B cell (primary cell): ENCODE measurements at regions not wholly inside any gene's neighbourhood (a gene's known extent, or its start where the extent isn't known, plus 50 kb on each side); places are given as distances from the start of the nearest gene placed in this dataset.

ENCODE experiments used
- ATAC-seq: fragments of 200-7000 bp; cut with Tn5 transposase; one replicate; pipeline ENCODE4 v1.10.0; 2021; ENCODE audit warnings: low read depth, mild to moderate bottlenecking, moderate number of reproducible peaks, moderate library complexity
- CTCF ChIA-PET: fragments of 350-600 bp; sonication (Branson Sonifier 250); formaldehyde crosslinking; loops from one replicate; lab custom pipeline; 2021; ENCODE audit warnings: antibody characterized with exemption, inconsistent platforms; lab: Charles Lee
- POLR2A ChIA-PET: fragments of 350-600 bp; sonication (Branson Sonifier 250); formaldehyde crosslinking; loops from one replicate; lab custom pipeline; 2021; ENCODE audit warnings: antibody characterized with exemption; lab: Charles Lee
- DNase-seq: peaks from one replicate; pipeline ENCODE4 v3.0.0; 2013
- H2AFZ ChIP-seq: 2 replicates; pipeline ENCODE4 v1.6.1; 2012; ENCODE audit warnings: mild to moderate bottlenecking, low read depth, low read length; ENCODE audit not compliant: insufficient read depth, poor library complexity, severe bottlenecking
- H3K27ac ChIP-seq, 2 donors: 1 replicate in 1 of 2; 2 replicates in 1 of 2; pipeline ENCODE4 v1.5.1; 2012 to 2013; ENCODE audit warnings: low read length in 2 of 2, mild to moderate bottlenecking in 2 of 2, moderate library complexity in 1 of 2
- H3K27me3 ChIP-seq, 4 experiments: fragments of 200-600 bp in 1 of 4; sonication (generic) in 1 of 4; replicated peaks in 1 of 4; 1 replicate in 2 of 4; 2 replicates in 2 of 4; pipeline versions ENCODE4 v1.6.1 to v1.7.0; 2013 to 2016; ENCODE audit warnings: low read length in 3 of 4, mild to moderate bottlenecking in 2 of 4, mixed read lengths in 1 of 4, moderate library complexity in 1 of 4; ENCODE audit not compliant: insufficient read depth in 4 of 4, control insufficient read depth in 3 of 4; ENCODE audit errors: control extremely low read depth in 1 of 4
- H3K36me3 ChIP-seq, 2 experiments: replicated peaks in 1 of 2; 1 replicate in 1 of 2; 2 replicates in 1 of 2; pipeline versions ENCODE4 v1.6.1 to v1.7.1; 2013; ENCODE audit warnings: low read length in 1 of 2; ENCODE audit not compliant: insufficient read depth in 2 of 2, control insufficient read depth in 1 of 2; ENCODE audit errors: control extremely low read depth in 1 of 2, extremely low read depth in 1 of 2
- H3K4me1 ChIP-seq, 2 donors: fragments of 200-600 bp in 1 of 2; sonication (generic) in 1 of 2; 1 replicate in 1 of 2; 2 replicates in 1 of 2; pipeline versions ENCODE4 v1.5.1 to v1.6.1; 2013 to 2017; ENCODE audit warnings: low read length in 2 of 2; ENCODE audit not compliant: control insufficient read depth in 2 of 2, insufficient read depth in 2 of 2
- H3K4me2 ChIP-seq: replicated peaks from 2 replicates; pipeline ENCODE3; 2012; ENCODE audit warnings: mild to moderate bottlenecking, low read depth, low read length; ENCODE audit not compliant: poor library complexity, severe bottlenecking
- H3K4me3 ChIP-seq, 5 experiments: fragments of 200-600 bp in 1 of 5; sonication (generic) in 1 of 5; 1 replicate in 3 of 5; 2 replicates in 2 of 5; pipeline versions ENCODE4 v1.5.1 to v1.7.0; 2011 to 2016; ENCODE audit warnings: low read length in 4 of 5, mild to moderate bottlenecking in 4 of 5, low read depth in 2 of 5, control low read depth in 1 of 5, moderate library complexity in 1 of 5; ENCODE audit not compliant: insufficient read depth in 1 of 5; ENCODE audit errors: control extremely low read depth in 1 of 5, extremely low read depth in 1 of 5
- H3K79me2 ChIP-seq: fragments of 200-600 bp; sonication (generic); one replicate; pipeline ENCODE4 v1.6.0; 2016; ENCODE audit warnings: low read length; ENCODE audit not compliant: control insufficient read depth, insufficient read depth
- H3K9ac ChIP-seq: fragments of 200-600 bp; sonication (generic); 2 replicates; pipeline ENCODE4 v1.6.1; 2017; ENCODE audit warnings: mild to moderate bottlenecking, low read length, moderate library complexity
- H3K9me3 ChIP-seq, 3 donors: one replicate each; pipeline versions ENCODE4 v1.6.1 to v1.7.1; 2013; ENCODE audit warnings: low read length in 2 of 3; ENCODE audit not compliant: control insufficient read depth in 2 of 3, insufficient read depth in 1 of 3; ENCODE audit errors: control extremely low read depth in 1 of 3
- H4K20me1 ChIP-seq: 2 replicates; pipeline ENCODE4 v1.6.0; 2012; ENCODE audit warnings: mild to moderate bottlenecking, low read length; ENCODE audit not compliant: insufficient read depth, control insufficient read depth, poor library complexity, severe bottlenecking
- H3K27ac Mint-ChIP-seq: one replicate; pipeline ENCODE4 v1.8.0; 2021; ENCODE audit warnings: mixed read lengths
- H3K27me3 Mint-ChIP-seq: one replicate; pipeline ENCODE4 v1.8.0; 2021; ENCODE audit warnings: mixed read lengths
- H3K4me1 Mint-ChIP-seq: one replicate; pipeline ENCODE4 v1.8.0; 2021; ENCODE audit warnings: mixed read lengths
- H3K4me3 Mint-ChIP-seq: one replicate; pipeline ENCODE4 v1.8.0; 2021; ENCODE audit warnings: mixed read lengths
- H3K9me3 Mint-ChIP-seq: one replicate; pipeline ENCODE4 v1.8.0; 2022; ENCODE audit warnings: mixed read lengths; ENCODE audit not compliant: insufficient read depth
- EZH2 ChIP-seq: IDR thresholded peaks from 2 replicates; pipeline ENCODE4 v1.6.1; 2012; ENCODE audit warnings: borderline replicate concordance, low read depth, mild to moderate bottlenecking, moderate library complexity, low read length; ENCODE audit not compliant: insufficient read depth, poor library complexity, severe bottlenecking
- WGBS: methylation state at CpG from one replicate; pipeline ENCODE4 v1.1.5; 2013; ENCODE audit warnings: missing lambda C conversion rate; ENCODE audit not compliant: insufficient coverage; 5-methylcytosine and 5-hydroxymethylcytosine counted together
- intact Hi-C: fragments of 100-400 bp; cut with micrococcal nuclease; formaldehyde crosslinking; loops from one replicate; pipeline ENCODE4 v1.10.0; 2022
- TF ChIP-seq, protein P1 (sequence below): fragments of 200-600 bp; IDR thresholded peaks from one replicate; pipeline ENCODE4 v1.8.0; 2022; ENCODE audit warnings: antibody characterized with exemption, mild to moderate bottlenecking

DNA sequence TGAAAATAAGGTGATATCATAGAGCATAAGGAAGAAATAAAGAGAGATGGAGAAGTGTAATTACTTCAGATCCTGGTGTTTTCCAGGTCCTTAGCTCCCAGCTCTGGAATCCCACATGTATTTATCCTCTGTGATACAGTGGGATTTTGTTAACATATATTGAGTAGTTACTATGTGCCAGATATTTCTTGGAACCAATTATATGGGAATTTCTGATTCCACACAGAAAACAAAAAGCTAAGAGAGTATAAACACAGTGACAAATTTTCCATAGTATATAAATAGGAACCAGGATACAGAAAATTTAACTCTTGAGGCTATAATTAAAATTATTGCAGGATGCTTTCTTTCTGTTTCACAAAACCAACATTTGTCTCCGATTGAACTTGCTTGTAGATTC is 1067.5 kb downstream of the PCDH7 start:
- no peaks in the 10 kb centered on the region for H3K4me1 Mint-ChIP-seq
- no peak overlapping the region for H3K4me2 ChIP-seq
- H2AFZ ChIP-seq, result no peak overlapping the region
- H3K79me2 ChIP-seq, result no peaks in the 10 kb centered on the region
- DNase-seq, result no peak
- H3K9me3 Mint-ChIP-seq, result no peaks in the 10 kb centered on the region
- no peaks in the 10 kb centered on the region for H4K20me1 ChIP-seq
- H3K27ac ChIP-seq, result no peak overlapping the region
- CTCF ChIA-PET, result no interaction called here
- H3K27me3 Mint-ChIP-seq, result no peaks in the 10 kb centered on the region
- no peak overlapping the region for H3K9ac ChIP-seq
- no peak overlapping the region for H3K27ac Mint-ChIP-seq
- POLR2A ChIA-PET, result no interaction called here
- no peak for ATAC-seq
- no peak for TF ChIP-seq EZH2
- TF ChIP-seq, protein P1, sequence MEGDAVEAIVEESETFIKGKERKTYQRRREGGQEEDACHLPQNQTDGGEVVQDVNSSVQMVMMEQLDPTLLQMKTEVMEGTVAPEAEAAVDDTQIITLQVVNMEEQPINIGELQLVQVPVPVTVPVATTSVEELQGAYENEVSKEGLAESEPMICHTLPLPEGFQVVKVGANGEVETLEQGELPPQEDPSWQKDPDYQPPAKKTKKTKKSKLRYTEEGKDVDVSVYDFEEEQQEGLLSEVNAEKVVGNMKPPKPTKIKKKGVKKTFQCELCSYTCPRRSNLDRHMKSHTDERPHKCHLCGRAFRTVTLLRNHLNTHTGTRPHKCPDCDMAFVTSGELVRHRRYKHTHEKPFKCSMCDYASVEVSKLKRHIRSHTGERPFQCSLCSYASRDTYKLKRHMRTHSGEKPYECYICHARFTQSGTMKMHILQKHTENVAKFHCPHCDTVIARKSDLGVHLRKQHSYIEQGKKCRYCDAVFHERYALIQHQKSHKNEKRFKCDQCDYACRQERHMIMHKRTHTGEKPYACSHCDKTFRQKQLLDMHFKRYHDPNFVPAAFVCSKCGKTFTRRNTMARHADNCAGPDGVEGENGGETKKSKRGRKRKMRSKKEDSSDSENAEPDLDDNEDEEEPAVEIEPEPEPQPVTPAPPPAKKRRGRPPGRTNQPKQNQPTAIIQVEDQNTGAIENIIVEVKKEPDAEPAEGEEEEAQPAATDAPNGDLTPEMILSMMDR, result no peak
- no peak overlapping the region for H3K4me3 Mint-ChIP-seq
- H3K36me3 ChIP-seq, result no peaks in the 10 kb centered on the region
- intact Hi-C loops, result no loop called here
- H3K4me1 ChIP-seq, result no peaks in the 10 kb centered on the region
- H3K27me3 ChIP-seq, result no peaks in the 10 kb centered on the region
- no CpG with 5 or more reads among the region's 1 CpG for WGBS
- no peak overlapping the region for H3K4me3 ChIP-seq
- H3K9me3 ChIP-seq, result no peaks in the 10 kb centered on the region

DNA sequence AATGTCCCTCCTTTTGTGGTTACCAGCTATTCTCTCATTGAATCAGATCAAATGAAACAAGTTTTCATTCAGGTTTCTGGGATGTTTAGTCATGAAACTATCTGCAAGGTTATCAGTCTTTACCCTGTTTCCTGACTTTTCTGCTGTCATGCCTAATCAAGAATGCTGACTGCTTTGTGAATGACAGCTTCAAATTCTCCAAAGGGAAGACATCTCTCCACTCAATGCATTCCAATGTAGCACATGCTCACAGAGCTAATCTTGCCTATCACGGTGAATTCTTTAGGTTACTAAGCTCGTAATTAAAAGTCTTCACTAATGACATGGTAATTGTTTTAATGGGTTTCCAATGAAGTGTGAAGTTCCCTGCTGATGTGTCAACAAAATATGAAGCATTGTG is 1068.5 kb downstream of the PCDH7 start:
- WGBS, result no CpG with 5 or more reads among the region's 2 CpGs
- H3K79me2 ChIP-seq, result no peaks in the 10 kb centered on the region
- no peak overlapping the region for H3K9ac ChIP-seq
- H3K27ac ChIP-seq, result no peak overlapping the region
- TF ChIP-seq, protein P1, result no peak
- no peak for TF ChIP-seq EZH2
- intact Hi-C loops, result no loop called here
- POLR2A ChIA-PET, result no interaction called here
- Mint-ChIP-seq H3K4me3 (no peak overlapping the region), H3K27ac (no peak overlapping the region), H3K9me3 (no peaks in the 10 kb centered on the region), H3K4me1 (no peaks in the 10 kb centered on the region), H3K27me3 (no peaks in the 10 kb centered on the region)
- H3K27me3 ChIP-seq, result no peaks in the 10 kb centered on the region
- no peaks in the 10 kb centered on the region for H3K9me3 ChIP-seq
- DNase-seq (no peak), ATAC-seq (no peak)
- no peak overlapping the region for H3K4me2 ChIP-seq
- H4K20me1 ChIP-seq, result no peaks in the 10 kb centered on the region
- CTCF ChIA-PET, result no interaction called here
- H2AFZ ChIP-seq, result no peak overlapping the region
- no peaks in the 10 kb centered on the region for H3K36me3 ChIP-seq
- no peaks in the 10 kb centered on the region for H3K4me1 ChIP-seq
- H3K4me3 ChIP-seq, result no peak overlapping the region
